ENCODE measurements at regions not wholly inside any gene's neighbourhood (a gene's known extent, or its start where the extent isn't known, plus 50 kb on each side); places are given as distances from the start of the nearest gene placed in this dataset.
"Not testable (repeated sequence)": the region's sequence is repeated elsewhere in the genome, so short reads cannot be mapped to it uniquely, and the experiment has no call there.

GRCh38 chr3:137148917-137149316, 191.1 kb downstream of the IL20RB start:
- no peak overlapping the region for H3K4me3 ChIP-seq (ENCODE audit: low read depth, low read length)
- no peak for TF ChIP-seq CTCF (IDR thresholded peaks at IDR 0.05; ENCODE audit: insufficient read depth, low read depth, low read length)
- no peak for DNase-seq (ENCODE audit: low read depth)

DNA sequence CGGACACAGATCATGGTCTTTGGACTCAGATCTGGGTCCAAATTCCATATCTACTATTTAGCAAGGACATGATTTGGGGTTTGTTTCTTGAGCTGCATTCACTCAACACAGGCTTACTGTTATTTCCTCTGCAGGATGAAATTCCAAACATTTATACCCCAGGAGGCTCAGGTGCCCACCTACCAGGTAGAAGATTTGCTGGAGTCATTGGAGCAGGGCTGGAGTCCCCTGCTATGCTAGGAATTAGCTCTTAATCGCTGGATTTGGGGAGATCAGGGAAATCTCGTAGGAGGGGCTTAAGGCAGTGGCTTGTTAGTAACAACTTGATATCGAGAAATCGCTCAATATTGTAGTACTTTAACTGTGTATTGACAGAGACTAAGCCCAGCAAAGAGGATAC, 193.0 kb downstream of the IL20RB start:
- no peak for DNase-seq (ENCODE audit: low read depth)
- TF ChIP-seq CTCF (IDR thresholded peaks at IDR 0.05; ENCODE audit: insufficient read depth, low read depth, low read length), result no peak
- no peak overlapping the region for H3K4me3 ChIP-seq (ENCODE audit: low read depth, low read length)

GRCh38 chr3:137153046-137153445, 195.3 kb downstream of the IL20RB start:
- DNase-seq (ENCODE audit: low read depth), result not testable (repeated sequence)

DNA sequence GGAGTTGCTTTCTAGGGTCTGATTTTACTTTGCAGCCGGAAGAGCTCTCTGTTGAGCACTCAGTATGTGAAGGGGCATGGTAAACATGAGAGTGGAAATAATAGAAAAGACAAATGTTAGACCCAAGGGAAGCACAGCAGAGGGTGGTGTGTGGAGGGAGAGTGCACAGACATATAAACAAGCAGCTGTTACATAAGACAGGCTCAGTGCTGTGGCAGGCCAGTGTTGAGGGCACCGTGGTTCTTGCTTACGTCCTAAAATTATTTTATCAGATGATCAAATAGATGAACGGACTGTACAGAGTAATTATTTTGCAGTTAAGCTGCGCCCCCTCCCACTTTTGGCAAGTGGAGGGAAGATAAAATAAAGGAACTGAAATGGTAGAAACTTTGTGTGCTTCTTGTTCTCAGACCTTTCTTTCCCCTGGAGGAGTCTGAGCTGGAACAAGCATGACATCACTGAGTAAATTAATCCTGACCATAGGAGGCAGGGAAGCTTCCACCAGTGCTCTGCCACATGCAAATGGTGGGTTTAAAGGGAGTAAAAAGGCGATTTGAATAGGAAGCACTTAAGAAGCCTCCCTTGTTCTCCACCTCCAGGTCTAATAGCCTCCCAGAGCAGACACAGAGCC, 205.6 kb downstream of the IL20RB start:
- no peak overlapping the region for H3K4me3 ChIP-seq (ENCODE audit: low read depth, low read length)
- no peak for TF ChIP-seq CTCF (IDR thresholded peaks at IDR 0.05; ENCODE audit: insufficient read depth, low read depth, low read length)
- DNase-seq (ENCODE audit: low read depth), result no peak

More at GRCh38 chr3:137153046-137153445, 195.3 kb downstream of the IL20RB start:
- not testable (repeated sequence) for H3K4me3 ChIP-seq (ENCODE audit: low read depth, low read length)

DNA sequence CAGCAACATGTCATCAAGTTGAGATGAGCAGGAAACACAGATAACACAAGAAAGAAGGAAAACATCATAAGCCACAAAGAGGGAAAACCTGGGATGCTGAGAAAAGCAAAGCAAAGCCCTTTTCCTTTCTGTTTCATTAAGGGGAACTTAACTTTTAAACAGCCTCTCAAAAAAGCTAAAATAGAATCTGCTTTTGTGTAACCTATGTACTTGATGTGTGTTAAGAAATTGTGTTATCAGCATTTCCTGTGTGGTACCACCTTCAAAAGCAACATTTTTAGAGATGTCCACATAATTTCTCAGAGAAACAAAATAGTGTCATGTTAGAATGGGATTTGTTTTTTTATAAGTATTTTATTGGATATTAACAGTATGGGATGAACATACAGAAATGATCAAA, 206.2 kb downstream of the IL20RB start:
- TF ChIP-seq CTCF (IDR thresholded peaks at IDR 0.05; ENCODE audit: insufficient read depth, low read depth, low read length), result no peak
- no peak for DNase-seq (ENCODE audit: low read depth)
- no peak overlapping the region for H3K4me3 ChIP-seq (ENCODE audit: low read depth, low read length)

GRCh38 chr3:137165117-137165806, 207.5 kb downstream of the IL20RB start:
- no peak overlapping the region for H3K4me3 ChIP-seq (ENCODE audit: low read depth, low read length)
- no peak for DNase-seq (ENCODE audit: low read depth)
- TF ChIP-seq CTCF (IDR thresholded peaks at IDR 0.05; ENCODE audit: insufficient read depth, low read depth, low read length), result no peak

DNA sequence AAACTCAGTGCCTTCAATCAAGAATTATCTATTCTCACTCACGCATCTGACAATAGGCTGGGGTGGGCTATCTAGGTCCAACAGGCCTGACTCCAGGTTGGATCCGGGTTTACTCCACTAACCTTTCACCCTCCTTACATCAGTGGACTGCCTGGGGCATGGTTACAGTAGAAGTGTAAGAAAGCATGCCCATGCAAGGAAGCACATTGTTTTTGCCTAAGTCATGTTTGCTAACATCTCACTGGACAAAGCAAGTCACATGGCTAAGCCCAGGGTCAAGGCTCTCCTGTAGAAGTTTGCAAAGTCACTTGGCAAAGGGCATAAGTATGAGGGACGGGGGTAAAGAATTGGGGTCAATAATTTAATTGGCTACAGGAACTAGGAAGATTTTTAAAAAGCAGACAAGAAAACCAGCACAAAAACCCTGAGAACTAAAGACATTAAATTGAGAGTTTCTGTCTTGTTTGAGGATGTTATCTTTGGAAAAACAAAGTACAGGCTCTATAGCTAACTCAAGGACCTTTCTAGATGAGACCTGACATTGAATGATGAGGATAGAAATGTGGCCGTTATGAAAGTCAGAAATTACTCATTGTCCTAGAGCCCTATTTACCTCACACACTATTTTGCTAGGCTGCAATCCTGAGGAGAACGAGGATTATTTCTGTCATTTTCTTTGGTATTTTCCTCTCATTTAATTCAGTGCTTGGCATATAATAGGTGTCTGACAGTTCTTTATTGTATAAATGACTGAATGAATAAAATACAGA, 214.2 kb downstream of the IL20RB start:
- DNase-seq (ENCODE audit: low read depth), result no peak
- no peak for TF ChIP-seq CTCF (IDR thresholded peaks at IDR 0.05; ENCODE audit: insufficient read depth, low read depth, low read length)

More for the DNA sequence above, 214.2 kb downstream of the IL20RB start:
- no peak overlapping the region for H3K4me3 ChIP-seq (ENCODE audit: low read depth, low read length)
